ENCODE measurements at regions not wholly inside any gene's neighbourhood (a gene's known extent, or its start where the extent isn't known, plus 50 kb on each side); places are given as distances from the start of the nearest gene placed in this dataset.

GRCh38 chr6:88544986-88545612, 379.0 kb upstream of the CNR1 start:
- Histone ChIP-seq H3K27me3 (no peaks in the 10 kb centered on the region), H3K36me3 (no peaks in the 10 kb centered on the region), H3K9me3 (no peaks in the 10 kb centered on the region), H3K4me3 (no peak overlapping the region), H3K4me1 (no peaks in the 10 kb centered on the region), H3K27ac (no peak overlapping the region)
- no peak for DNase-seq
- 48 to 52% methylated on average over 4 of the region's 4 CpGs for WGBS, 2 donors
- intact Hi-C loops (cut with DNase I) = no loop called here
- no peak for TF ChIP-seq CTCF (IDR thresholded peaks at IDR 0.05)
- TF ChIP-seq POLR2A (IDR thresholded peaks at IDR 0.05) = no peak

GRCh38 chr6:88539295-88539764, 373.2 kb upstream of the CNR1 start:
- Histone ChIP-seq H3K9me3 (no peaks in the 10 kb centered on the region), H3K4me1 (no peaks in the 10 kb centered on the region), H3K36me3 (no peaks in the 10 kb centered on the region), H3K27ac (no peak overlapping the region), H3K4me3 (no peak overlapping the region), H3K27me3 (peaks cover 0 to 5% (median 0%) of the 10 kb centered on the region in 4 donors)
- intact Hi-C loops (cut with DNase I) = no loop called here
- DNase-seq = no peak
- TF ChIP-seq CTCF (IDR thresholded peaks at IDR 0.05) (no peak), POLR2A (IDR thresholded peaks at IDR 0.05) (no peak)
- 52 to 60% methylated on average over 4 of the region's 4 CpGs for WGBS, 2 donors

- no peak for DNase-seq
- H3K9me3 ChIP-seq = no peaks in the 10 kb centered on the region
- intact Hi-C loops (cut with DNase I) = no loop called here
- 65 to 71% methylated on average over 3 of the region's 3 CpGs for WGBS, 2 donors
- no peak overlapping the region for H3K4me3 ChIP-seq
- TF ChIP-seq CTCF (IDR thresholded peaks at IDR 0.05) (no peak), POLR2A (IDR thresholded peaks at IDR 0.05) (no peak)
- no peaks in the 10 kb centered on the region for H3K36me3 ChIP-seq
- no peak overlapping the region for H3K27ac ChIP-seq
- peaks cover 0 to 5% (median 0%) of the 10 kb centered on the region in 4 donors for H3K27me3 ChIP-seq
- H3K4me1 ChIP-seq = no peaks in the 10 kb centered on the region
Measured at GRCh38 chr6:88538840-88539239, 372.7 kb upstream of the CNR1 start.

- TF ChIP-seq POLR2A (IDR thresholded peaks at IDR 0.05) (no peak), CTCF (IDR thresholded peaks at IDR 0.05) (no peak)
- 58 to 71% methylated on average over 3 to 4 of the region's 4 CpGs for WGBS, 2 donors
- H3K4me1 ChIP-seq = no peaks in the 10 kb centered on the region
- no peak overlapping the region for H3K27ac ChIP-seq
- peaks cover 0 to 5% (median 0%) of the 10 kb centered on the region in 4 donors for H3K27me3 ChIP-seq
- H3K36me3 ChIP-seq = no peaks in the 10 kb centered on the region
- no peaks in the 10 kb centered on the region for H3K9me3 ChIP-seq
- DNase-seq = no peak
- H3K4me3 ChIP-seq = no peak overlapping the region
- intact Hi-C loops (cut with DNase I) = no loop called here
Measured at GRCh38 chr6:88538130-88538706, 372.1 kb upstream of the CNR1 start.

GRCh38 chr6:88536071-88536625, 370.0 kb upstream of the CNR1 start:
- TF ChIP-seq POLR2A (IDR thresholded peaks at IDR 0.05) (no peak), CTCF (IDR thresholded peaks at IDR 0.05) (no peak)
- Histone ChIP-seq H3K36me3 (no peaks in the 10 kb centered on the region), H3K9me3 (no peaks in the 10 kb centered on the region), H3K4me1 (no peaks in the 10 kb centered on the region), H3K27ac (no peak overlapping the region), H3K4me3 (no peak overlapping the region), H3K27me3 (peaks cover 0 to 5% (median 0%) of the 10 kb centered on the region in 4 donors)
- 50 to 52% methylated on average over 11 of the region's 11 CpGs for WGBS, 2 donors
- DNase-seq = no peak
- intact Hi-C loops (cut with DNase I) = no loop called here
